Keratinocyte (primary cell): ENCODE measurements at regions not wholly inside any gene's neighbourhood (a gene's known extent, or its start where the extent isn't known, plus 50 kb on each side); places are given as distances from the start of the nearest gene placed in this dataset.
"Not testable (repeated sequence)": the region's sequence is repeated elsewhere in the genome, so short reads cannot be mapped to it uniquely, and the experiment has no call there.

ENCODE experiments used
- DNase-seq: peaks from one replicate; pipeline ENCODE4 v3.0.0-alpha.2; 2011; ENCODE audit warnings: low read depth, missing footprints, low spot score
- FAIRE-seq: peaks from 2 replicates; lab custom pipeline; 2011; peaks lifted over from hg19 to GRCh38; lab: Jason Lieb, UNC
- H2AFZ ChIP-seq: 2 replicates; pipeline ENCODE4 v1.6.0; 2012; ENCODE audit warnings: low read length, control low read depth, inconsistent platforms; ENCODE audit not compliant: control insufficient read depth
- H3K27ac ChIP-seq: 2 replicates; pipeline ENCODE4 v1.5.1; 2011; ENCODE audit warnings: low read length; ENCODE audit not compliant: control insufficient read depth, insufficient read depth
- H3K27me3 ChIP-seq: 3 replicates; pipeline ENCODE4 v1.6.0; 2011; ENCODE audit warnings: low read length; ENCODE audit not compliant: control insufficient read depth, insufficient read depth; ENCODE audit errors: extremely low read depth
- H3K36me3 ChIP-seq, 2 experiments: 2 replicates in 1 of 2; 3 replicates in 1 of 2; pipeline ENCODE4 v1.5.1; 2011; ENCODE audit warnings: low read length in 2 of 2, mild to moderate bottlenecking in 1 of 2; ENCODE audit not compliant: control insufficient read depth in 2 of 2, insufficient read depth in 2 of 2; ENCODE audit errors: extremely low read depth in 1 of 2
- H3K4me1 ChIP-seq: 3 replicates; pipeline ENCODE4 v1.5.1; 2011; ENCODE audit warnings: low read length; ENCODE audit not compliant: control insufficient read depth, insufficient read depth; ENCODE audit errors: extremely low read depth
- H3K4me2 ChIP-seq: 3 replicates; pipeline ENCODE4 v1.6.0; 2011; ENCODE audit warnings: low read depth, low read length; ENCODE audit not compliant: control insufficient read depth, insufficient read depth; ENCODE audit errors: extremely low read depth
- H3K4me3 ChIP-seq, 3 experiments: fragments of 200-600 bp in 1 of 3; sonication (generic) in 1 of 3; 2 replicates in 2 of 3; 3 replicates in 1 of 3; pipeline ENCODE4 v1.5.1; 2011 to 2016; ENCODE audit warnings: low read length in 3 of 3, mild to moderate bottlenecking in 3 of 3, control low read depth in 2 of 3, inconsistent platforms in 1 of 3, low read depth in 1 of 3, mixed read lengths in 1 of 3, mixed run types in 1 of 3, moderate library complexity in 1 of 3; ENCODE audit not compliant: control insufficient read depth in 2 of 3, insufficient read depth in 2 of 3; ENCODE audit errors: extremely low read depth in 1 of 3
- H3K79me2 ChIP-seq: 2 replicates; pipeline ENCODE4 v1.6.0; 2012; ENCODE audit warnings: low read length; ENCODE audit not compliant: control insufficient read depth, insufficient read depth
- H3K9ac ChIP-seq: 3 replicates; pipeline ENCODE4 v1.6.0; 2011; ENCODE audit warnings: low read length; ENCODE audit not compliant: control insufficient read depth, insufficient read depth; ENCODE audit errors: extremely low read depth
- H3K9me1 ChIP-seq: 3 replicates; pipeline ENCODE4 v1.6.0; 2011; ENCODE audit warnings: low read length; ENCODE audit not compliant: control insufficient read depth, insufficient read depth; ENCODE audit errors: extremely low read depth
- H3K9me3 ChIP-seq: 2 replicates; pipeline ENCODE4 v1.5.1; 2012; ENCODE audit warnings: low read depth, low read length; ENCODE audit not compliant: control insufficient read depth
- H4K20me1 ChIP-seq: 3 replicates; pipeline ENCODE4 v1.6.0; 2011; ENCODE audit warnings: low read length; ENCODE audit not compliant: control insufficient read depth, insufficient read depth; ENCODE audit errors: extremely low read depth
- CTCF ChIP-seq, 3 experiments: IDR thresholded peaks in 1 of 3; conservative IDR thresholded peaks in 1 of 3; optimal IDR thresholded peaks in 1 of 3; 2 replicates in 2 of 3; 3 replicates in 1 of 3; pipeline versions ENCODE3 to v1.5.1; 2011; ENCODE audit warnings: low read length in 3 of 3, mild to moderate bottlenecking in 3 of 3, moderate library complexity in 2 of 3, control low read depth in 1 of 3, inconsistent platforms in 1 of 3; ENCODE audit not compliant: insufficient read depth in 2 of 3; ENCODE audit errors: extremely low read depth in 1 of 3
- EZH2 ChIP-seq: IDR thresholded peaks from one replicate; pipeline ENCODE4 v1.6.1; 2012; ENCODE audit warnings: inconsistent platforms, mild to moderate bottlenecking, low read length, moderate library complexity
- dilution Hi-C: fragments of 300-500 bp; cut with MboI; formaldehyde crosslinking; loops from one replicate; pipeline ENCODE4 v1.7.0; 2020; ENCODE audit warnings: low sequenced_read_pairs; ENCODE audit not compliant: extremely low pct_ligation_motif_present

GRCh38 chr2:41329040-41329439, 718.8 kb upstream of the PKDCC start:
- Histone ChIP-seq H3K9me3 (no peaks in the 10 kb centered on the region), H3K79me2 (no peaks in the 10 kb centered on the region), H4K20me1 (no peaks in the 10 kb centered on the region), H3K4me3 (no peak overlapping the region), H3K4me1 (no peaks in the 10 kb centered on the region), H3K27me3 (no peaks in the 10 kb centered on the region), H2AFZ (no peak overlapping the region), H3K36me3 (no peaks in the 10 kb centered on the region), H3K27ac (no peak overlapping the region), H3K9me1 (no peaks in the 10 kb centered on the region), H3K4me2 (no peak overlapping the region), H3K9ac (no peak overlapping the region)
- dilution Hi-C loops: no loop called here
- TF ChIP-seq EZH2 (no peak), CTCF (optimal IDR thresholded peaks at IDR 0.05 in 1 of 3, IDR thresholded peaks at IDR 0.05 in 1 of 3, conservative IDR thresholded peaks at IDR 0.05 in 1 of 3; ENCODE audit: extremely low read depth in 1 of 3, insufficient read depth in 2 of 3, low read length in 3 of 3) (no peak)
- FAIRE-seq: no peak
- DNase-seq: no peak

- Histone ChIP-seq H3K27me3 (no peaks in the 10 kb centered on the region), H3K9me3 (no peaks in the 10 kb centered on the region), H2AFZ (no peak overlapping the region), H3K4me2 (no peak overlapping the region), H3K4me1 (no peaks in the 10 kb centered on the region), H4K20me1 (no peaks in the 10 kb centered on the region), H3K9ac (no peak overlapping the region), H3K4me3 (no peak overlapping the region), H3K27ac (no peak overlapping the region), H3K79me2 (no peaks in the 10 kb centered on the region), H3K9me1 (no peaks in the 10 kb centered on the region), H3K36me3 (no peaks in the 10 kb centered on the region)
- FAIRE-seq (no peak), DNase-seq (no peak)
- dilution Hi-C loops: no loop called here
- no peak for TF ChIP-seq CTCF (optimal IDR thresholded peaks at IDR 0.05 in 1 of 3, IDR thresholded peaks at IDR 0.05 in 1 of 3, conservative IDR thresholded peaks at IDR 0.05 in 1 of 3; ENCODE audit: extremely low read depth in 1 of 3, insufficient read depth in 2 of 3, low read length in 3 of 3)
- no peak for TF ChIP-seq EZH2
These were observed 713.7 kb upstream of the PKDCC start for GRCh38 chr2:41334159-41334558.

- H3K79me2 ChIP-seq, H3K9me1 ChIP-seq, FAIRE-seq, H3K9me3 ChIP-seq, H4K20me1 ChIP-seq, H3K4me3 ChIP-seq, DNase-seq, dilution Hi-C loops, H3K27ac ChIP-seq, H3K27me3 ChIP-seq, H3K4me1 ChIP-seq, H3K4me2 ChIP-seq, H3K36me3 ChIP-seq, H3K9ac ChIP-seq, H2AFZ ChIP-seq: not testable (repeated sequence)
These were observed 712.2 kb upstream of the PKDCC start for GRCh38 chr2:41335573-41335972.
